ENCODE measurements at regions not wholly inside any gene's neighbourhood (a gene's known extent, or its start where the extent isn't known, plus 50 kb on each side); places are given as distances from the start of the nearest gene placed in this dataset.

DNA sequence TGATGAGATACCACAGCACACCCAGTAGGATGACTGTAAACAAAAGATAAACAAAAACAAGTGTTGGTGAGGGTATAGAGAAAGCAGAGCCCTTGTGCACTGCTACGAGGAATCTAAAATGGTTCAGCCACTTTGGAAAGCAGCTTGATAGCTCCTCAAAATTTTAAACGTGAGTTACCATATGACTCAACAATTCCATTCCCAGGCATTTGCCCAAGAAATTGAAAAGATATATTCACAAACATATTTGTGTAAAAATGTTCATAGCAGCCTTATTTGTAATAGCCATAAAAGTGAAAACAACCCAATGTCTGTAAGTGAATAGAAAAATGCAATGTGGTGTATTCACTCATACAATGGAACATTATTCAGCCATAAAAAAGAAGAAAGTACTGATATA lies 141.0 kb upstream of the BTBD3 start:
- no peak for TF ChIP-seq TCF4 (CRISPR knock-in tag; IDR thresholded peaks at IDR 0.05; ENCODE audit: borderline replicate concordance)
- TF ChIP-seq ARNTL (CRISPR knock-in tag; IDR thresholded peaks at IDR 0.05; ENCODE audit: borderline replicate concordance, low read depth): no peak
- TF ChIP-seq RARB (CRISPR knock-in tag; IDR thresholded peaks at IDR 0.05): no peak
